ENCODE measurements at regions not wholly inside any gene's neighbourhood (a gene's known extent, or its start where the extent isn't known, plus 50 kb on each side); places are given as distances from the start of the nearest gene placed in this dataset.

DNA sequence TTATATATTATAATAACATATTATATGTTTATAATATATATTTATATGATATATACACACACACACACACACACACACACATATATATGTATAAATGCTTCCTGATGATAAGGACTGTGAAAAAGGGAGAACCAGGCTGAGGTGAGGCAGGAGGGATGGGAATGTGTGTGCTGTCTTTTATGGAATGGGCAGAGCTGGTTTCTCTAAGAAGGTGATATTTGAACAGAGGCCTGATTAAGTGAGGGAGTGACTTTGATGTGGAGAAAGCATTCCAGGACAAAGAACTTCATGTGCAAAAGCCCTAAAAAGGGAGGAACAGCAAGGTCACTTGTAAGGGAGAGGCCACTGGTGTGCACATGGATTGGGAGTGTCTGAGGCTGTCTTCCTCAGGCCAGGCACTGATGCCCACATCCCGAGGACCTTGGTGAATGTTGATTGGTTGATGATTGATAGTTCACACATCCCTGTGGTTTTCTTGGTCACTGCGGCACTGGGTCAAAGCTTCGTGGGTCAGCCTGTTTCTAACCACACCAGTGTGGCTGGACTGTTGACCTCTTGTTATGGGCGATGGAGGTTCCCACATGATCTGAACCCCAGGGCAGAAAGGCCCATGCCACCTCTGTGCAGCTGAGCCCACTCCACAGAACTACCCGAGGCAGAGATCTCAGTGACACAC is 196.9 kb downstream of the MYCN start:
- DNase-seq, result no peak

DNA sequence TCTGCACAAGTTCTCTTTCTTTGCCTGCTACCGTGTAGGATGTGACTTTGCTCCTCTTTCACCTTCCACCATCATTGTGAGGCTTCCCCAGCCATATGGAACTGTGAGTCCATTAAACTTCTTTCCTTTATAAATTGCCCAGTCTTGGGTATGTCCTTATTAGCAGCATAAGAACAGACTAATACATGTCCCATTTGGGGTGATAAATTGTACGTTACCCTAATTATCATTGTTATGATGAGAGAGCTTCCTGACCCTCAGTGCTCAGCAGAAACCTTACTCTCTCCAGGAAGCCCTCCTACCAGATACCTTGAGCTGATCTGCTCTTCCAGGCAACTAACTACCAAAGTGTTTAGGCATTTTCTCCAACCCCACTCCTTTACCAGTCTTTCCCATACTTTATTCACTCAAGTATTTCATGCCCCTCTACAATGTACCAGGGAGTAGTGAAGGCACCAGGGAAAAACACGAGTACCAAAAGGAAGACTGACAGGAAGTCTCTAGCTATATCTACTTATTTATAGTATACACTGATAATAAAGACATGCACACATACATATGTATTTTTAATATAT is 196.2 kb downstream of the MYCN start:
- no peak for DNase-seq

DNA sequence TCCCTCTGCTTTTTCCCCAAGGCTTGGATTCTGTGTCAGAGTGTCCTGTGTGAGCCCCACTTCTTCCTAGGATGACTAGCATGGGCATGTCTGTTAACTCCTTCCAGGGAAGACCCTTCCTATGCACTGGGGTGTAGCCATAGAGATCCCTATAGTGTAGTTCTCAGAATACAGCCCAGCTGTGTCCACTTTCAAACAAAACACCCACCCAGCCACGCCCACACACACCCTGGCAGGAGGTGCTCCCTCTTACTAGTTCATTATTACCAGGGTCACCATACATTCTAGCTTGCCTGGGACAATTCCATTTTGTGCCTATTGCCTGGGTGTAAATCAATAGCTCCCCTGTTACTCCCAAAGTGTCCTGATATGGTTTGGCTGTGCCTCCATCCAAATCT is 195.6 kb downstream of the MYCN start:
- no peak for DNase-seq

DNA sequence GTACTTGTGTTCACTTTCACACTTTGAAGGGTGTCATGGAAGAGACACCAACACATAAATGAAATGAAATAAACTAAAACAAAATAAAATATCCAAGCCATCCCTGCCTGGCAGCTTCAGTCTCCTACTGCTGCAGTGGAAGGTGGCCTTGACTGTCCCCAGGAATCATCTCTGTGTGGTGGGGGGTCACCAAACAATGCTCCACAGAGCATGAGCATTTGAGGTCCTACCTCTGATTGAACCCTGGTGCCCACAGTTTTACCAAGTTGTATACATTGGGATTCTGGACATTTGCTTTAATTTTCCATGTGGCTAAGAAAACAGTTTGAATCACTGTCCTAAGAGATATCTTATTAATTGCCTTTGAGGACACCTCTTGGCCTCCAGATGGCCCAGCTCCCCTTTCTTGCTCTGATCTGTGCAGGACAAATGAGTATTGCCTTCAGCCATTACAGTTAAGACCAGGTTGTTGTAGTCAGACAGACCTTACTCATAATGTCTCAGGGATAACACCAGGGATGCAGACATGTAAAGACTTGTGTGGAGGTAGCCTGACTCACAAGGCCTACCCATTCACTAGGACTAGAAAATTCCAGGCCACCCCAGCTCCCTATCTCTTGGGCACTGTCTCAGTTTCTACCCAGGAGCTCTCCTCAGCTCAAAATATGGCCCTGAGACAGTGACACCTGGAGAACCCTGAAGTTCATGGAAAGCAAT is 195.0 kb downstream of the MYCN start:
- DNase-seq, result no peak

DNA sequence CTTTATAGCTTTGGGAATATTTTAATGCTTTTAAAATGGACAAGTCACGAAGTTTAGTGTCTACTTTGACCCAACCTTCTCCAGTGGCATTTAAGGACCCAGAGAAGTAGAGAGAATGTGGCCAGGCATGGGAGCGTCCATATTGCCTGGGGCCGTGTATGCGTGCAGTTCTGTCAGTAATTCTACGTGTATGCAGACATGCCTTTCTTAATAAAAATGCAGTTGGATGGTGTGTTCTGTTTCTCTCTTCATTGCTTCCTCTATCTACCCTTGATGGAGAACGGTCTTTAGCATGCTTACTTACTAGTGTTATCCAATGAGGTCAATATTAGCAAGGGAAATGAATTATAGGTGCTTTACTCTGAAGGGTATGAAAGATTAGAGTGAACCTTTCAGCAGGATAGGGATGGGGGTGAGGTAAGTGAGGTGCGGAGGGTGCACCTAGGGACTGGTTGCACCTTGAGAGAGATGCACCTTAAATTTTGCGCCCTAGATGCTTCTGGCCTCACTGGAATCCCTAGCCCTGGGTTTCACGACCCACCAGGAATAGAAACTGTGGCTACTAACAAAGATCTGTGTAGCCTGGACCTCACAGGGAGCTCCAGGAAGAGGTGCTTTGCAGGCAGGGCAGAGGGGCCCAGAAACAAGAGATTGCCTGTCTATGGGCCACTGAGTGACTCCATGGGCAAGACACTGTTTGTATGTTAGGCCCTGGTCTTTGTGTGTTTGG is 194.3 kb downstream of the MYCN start:
- DNase-seq, result no peak

DNA sequence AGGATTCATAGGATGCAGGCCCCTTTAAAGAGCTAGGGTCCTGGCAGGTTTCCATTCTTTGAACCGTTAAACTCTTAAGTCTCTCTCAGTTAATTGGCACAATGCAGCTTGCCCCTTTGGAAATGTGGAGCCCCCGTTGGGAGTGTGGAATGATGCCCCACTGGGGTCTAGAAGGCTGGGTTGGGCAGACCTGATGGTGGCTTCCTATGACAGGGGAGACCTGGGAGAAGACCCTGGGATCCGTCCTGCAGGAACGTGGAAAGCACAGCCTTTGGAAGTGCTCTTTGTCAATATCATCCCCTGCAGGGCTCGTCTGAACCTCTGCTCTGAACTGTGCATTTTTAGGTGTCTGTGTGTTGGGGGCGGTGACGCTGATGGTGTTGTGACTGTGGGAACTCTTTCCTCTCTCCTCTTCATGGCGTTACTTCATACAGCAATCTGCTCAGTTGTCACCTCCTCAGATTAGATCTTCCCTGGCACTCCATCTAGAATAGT is 190.6 kb downstream of the MYCN start:
- no peak for DNase-seq

DNA sequence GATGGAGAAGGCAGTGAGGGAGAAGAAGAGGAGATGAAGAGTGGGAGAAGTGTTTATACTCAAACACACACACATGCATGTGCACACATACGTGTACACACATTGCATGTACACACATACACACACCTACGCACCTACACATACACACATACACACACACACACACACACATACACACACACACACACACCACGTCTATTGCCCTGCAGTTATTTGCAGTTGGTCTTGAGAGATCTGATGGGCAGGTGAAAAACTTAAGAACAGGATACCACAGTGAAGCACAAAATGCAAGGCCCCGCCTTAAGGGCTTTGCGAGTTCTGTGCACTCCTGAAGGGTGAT is 190.2 kb downstream of the MYCN start:
- no peak for DNase-seq

DNA sequence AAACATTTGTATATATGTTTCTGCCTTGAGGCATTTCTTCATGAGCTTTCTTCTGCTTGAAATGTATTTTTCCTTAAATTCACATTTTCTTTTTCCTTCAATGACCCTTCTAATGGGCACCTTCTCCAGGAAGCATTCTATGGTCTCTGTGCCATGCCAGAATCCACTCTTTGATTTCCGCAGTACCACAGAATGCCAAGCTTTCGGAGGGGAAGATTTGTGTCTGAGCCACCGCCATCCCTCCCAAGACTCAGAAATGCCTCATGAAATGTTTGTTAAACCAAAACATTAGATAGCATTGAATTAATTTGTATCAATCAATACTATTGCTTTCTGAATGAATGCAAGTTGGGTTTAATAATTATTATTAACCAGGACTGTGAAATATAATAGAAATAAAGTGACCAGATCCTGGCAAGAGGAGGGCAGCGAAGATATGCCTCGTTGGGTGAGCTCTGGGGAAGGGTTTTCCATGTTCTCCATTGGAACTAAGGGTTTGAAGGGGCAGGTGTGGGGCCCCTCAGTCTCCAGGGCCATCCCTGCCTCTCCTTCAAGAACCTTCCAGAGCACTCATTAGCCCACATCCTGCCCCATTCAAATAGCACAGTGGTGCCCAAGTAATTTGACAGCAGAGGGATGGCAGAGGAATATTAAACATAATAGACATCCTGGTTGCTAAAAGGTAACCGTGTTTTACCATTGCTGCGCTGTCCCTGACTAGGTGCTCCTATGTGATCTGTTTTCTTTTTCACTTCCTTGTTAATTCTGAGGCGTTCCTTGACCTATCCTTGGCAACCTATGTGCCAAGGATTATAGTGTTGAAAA is 189.6 kb downstream of the MYCN start:
- DNase-seq, result no peak

DNA sequence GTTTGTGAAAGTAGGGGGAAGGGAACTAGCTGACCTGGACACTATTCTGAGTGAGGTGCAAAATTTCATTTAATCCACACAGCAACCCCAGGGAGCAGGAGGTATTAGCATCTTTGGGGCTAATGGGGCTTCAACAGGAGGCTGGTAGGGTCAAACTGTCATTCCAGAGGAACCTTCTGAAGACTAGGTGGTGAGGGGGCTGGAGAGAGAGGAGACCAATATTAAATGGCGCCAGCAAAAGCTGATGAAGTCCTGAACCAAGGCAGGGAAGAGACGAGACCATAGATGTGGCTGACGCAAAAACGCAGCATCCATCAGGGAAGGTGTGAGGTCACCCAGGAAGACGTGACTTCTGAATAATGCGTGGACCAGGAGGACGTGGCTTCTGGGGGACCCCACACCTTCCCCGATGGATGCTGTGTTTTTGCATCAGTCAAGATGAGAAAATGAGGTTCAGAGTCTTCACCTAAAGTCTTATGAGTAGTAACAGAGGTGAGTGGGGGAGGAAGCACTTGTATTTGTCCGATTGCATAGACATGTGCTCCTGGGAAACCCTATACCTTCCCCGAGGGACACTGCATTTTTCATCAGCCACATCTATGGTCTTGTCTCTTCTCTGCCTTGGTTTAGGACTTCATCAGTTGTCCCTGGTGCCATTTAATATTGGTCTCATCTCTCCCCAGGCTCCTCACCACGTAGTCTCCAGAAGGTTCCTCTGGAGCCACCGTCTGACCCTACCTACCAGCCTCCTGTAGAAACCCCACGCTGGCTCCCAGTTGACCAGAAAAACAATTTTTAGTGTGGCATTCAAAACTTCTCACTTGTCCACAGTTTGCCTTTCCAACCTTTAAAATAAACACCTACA is 188.6 kb downstream of the MYCN start:
- DNase-seq, result no peak

DNA sequence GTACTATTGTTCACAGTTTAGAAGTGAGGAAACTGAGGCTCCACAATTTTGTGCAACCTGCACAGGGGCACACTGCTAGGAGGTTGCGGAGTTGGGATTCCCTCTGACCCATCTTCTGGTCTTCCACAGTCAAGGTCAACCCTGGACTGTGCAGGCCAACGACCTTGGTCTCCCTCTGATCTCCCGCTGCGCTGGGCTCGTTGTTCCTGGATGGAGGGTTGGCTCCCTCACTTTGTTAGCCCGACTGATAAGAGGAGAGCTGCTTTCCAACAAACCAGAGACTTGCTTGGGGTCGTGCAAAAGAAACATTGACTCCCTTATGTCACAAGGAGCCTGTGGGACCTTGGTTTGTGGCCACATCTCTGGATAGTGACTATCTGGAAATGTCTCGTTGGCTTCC is 187.6 kb downstream of the MYCN start:
- no peak for DNase-seq

DNA sequence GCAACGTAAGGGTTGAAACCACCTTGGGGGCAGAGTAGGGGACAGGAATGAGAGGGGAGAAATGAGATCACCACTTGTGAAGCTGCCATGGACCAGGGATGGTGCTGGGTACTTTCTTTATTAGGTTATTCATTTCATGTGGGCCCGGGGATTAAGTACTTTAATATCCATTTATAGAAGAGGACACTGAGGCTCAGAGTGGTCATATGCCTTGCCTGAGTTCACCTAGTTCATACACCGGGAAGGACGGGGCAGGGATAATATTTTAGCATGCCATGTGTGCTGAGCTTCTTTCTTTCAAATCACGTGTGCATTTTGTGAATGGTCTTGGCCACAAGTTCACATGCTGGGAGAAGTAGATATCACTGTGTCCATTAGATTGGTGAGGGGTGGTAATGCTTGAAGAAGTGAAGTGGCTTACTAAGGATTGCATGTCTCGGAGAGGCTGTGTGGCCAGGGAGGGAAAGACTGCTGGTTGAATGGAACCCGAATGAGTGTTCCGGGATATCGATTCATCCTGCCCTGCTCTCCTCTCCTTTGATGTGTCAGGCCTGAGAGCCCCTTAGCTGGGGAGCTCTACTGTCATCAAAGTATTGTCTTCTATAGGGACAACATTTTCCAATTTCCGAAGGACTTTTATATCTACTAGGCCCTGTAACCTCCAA is 187.1 kb downstream of the MYCN start:
- DNase-seq, result no peak

DNA sequence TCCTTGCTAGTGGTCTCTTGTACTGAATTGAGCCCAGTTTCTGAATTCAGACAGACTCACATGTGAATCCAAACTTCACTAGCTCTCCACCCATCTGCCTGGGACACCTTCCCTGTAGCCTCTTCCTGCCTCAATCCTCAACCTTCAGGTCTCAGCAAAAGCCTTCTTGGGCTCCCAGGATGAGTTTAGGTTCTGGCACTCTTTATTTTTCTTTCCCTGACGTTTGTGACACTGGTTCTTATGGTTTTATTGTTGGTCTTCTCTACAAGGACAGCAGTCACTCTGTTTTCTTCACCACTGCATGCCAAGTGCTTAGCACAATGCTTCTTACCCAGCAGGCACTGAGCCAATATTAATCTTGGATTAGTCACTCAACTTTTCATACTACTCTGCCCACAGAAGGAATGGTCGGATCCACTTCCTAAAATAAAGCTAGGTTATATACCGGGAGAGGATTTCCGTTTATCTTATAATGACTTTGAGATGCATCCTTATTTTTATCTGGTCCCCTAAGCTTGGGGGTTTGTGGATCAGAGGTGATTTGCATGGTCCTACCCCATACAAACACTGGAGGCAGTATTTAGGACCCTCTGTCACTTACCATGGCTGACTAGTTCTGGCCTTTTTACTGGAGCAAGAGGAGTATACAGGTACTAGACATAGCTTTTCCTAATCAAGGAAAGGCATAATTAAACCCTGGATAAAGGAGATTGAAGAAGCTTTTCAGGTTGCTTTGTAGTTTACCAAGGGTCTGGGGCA is 186.3 kb downstream of the MYCN start:
- DNase-seq, result no peak

DNA sequence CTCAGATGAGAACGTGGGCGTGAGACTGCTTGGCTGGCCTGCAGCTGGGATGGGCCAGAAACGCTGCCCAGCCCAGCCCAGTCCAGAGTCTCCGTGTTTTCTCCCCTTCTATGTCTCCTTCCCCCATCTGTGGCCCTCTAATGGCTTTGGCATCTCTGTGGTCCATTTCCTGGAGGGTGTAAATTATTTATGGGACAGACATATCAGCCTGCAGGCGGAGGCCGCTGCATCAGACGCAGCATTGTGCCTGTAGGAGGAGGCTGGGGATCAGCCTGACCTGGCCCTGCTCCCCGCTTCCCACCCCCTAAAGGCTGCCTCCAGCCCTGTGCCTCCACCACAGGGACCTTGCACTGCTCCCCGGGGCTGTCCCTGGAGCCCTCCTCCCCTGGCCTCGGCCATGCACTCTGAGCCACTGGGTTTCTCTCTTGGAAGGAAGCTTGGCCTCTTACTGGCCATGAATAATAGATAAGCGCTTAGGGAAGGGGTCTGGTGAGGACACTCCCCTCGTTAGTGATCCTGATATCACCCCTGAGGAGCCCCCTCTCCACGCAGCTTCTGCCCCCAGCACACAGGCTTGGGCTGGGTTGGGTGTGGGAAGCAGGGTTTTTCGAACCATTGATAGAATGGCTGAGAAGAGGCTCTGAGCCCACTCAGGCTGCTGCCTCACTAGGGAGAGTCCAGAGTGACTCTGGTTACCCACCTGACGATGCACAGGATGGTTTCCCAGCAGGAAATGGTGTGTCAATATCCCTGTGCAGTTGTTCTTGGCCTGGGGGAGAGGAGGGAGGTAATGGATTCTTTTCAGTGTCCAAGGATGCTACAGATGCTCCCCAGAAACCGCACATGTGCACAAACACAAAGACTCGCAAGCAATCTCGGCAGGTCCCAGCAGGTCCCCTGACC is 185.5 kb downstream of the MYCN start:
- no peak for DNase-seq

DNA sequence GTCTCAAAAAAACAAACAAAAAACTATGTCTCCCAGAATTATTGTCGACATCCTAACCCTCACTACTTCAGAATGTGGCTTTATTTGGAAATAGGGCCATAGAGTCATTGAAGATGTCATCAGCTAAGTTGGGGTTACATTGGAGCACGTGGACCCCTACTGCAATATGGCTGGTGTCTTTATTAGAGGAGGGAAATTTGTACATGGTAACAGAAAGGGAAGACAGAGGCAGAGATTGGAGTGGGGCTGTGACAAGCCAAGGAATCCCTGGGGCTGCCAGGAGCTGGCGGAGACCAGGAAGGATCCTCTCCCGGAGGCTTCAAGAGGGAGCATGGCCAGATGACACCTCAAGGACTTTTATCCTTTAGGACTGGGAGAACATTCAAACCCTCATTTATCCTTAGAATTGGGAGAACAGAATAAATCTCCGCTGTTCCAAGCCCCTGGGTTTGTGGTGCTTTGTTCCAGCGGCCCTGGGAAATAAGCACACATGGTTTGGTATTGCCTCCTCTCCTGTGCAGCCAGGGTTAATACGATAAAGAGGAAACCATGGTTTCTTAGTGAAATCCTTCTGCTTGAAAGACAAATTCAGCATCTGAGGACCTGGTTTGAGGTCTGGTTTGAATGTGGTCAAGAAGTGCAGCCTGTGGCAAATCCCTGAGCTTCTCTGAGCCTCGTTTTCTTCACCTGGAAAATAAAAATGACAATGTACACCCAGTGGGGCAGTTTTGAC is 184.7 kb downstream of the MYCN start:
- DNase-seq, result no peak

DNA sequence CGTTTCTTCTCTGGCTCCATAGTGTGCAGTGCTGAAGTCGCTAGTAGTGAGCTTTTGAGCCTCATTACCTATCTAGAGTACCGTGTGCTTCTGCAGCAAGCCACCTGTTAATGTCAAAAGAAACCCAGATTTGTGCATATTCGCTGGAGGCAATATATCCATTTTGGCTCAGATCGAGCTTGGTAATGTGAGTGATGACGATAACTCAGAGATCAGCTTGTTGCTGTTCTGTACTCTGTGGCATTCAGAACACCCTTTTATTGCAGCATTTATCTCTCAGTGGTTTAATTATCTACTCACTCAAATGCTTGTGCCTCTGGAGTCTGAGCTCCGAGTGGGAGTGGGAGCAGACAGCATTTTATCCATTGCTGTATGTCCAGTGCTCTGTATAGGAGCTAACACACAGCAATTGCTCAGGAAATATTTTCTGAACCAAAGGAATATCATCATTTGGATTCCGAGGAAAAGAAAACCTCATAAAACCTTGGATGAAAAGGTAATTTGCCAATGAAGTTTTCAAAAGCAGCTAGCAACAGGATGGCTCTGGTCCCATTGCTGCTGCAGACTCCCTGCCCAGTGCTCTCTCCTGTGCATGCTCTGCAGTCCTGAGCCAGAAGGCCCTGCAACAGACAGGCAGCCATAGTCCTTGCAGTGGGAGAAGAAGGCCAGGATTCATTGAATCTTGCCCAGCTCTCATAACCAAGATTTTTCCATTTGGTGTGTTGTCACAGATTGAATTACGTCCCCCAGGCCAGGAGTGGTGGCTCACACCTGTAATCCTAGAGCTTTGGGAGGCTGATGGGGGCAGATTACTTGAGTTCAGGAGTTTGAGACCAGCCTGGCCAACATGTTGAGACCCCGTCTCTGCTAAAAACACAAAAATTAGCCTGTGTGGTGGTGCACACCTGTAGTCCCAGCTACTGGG is 183.8 kb downstream of the MYCN start:
- no peak for DNase-seq

DNA sequence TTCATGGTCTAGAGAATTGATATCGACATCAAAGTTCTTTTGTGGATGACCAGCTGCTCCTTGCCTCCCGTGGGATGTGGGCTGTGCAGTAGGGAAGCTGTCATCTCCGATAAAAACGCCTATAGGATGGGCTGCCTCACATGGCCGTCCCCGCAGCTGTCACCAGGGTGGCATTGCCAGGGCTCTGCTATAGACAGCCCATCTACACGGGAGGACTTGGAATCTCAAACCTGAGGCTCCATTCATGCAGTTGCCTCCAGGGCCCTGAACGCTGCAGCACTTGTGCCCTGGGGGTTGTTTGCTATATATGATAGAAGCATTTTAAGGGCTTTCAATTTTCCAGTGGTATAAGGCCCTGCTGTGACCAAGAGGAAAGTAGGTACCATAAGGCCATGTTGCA is 183.1 kb downstream of the MYCN start:
- no peak for DNase-seq
